ENCODE measurements at regions not wholly inside any gene's neighbourhood (a gene's known extent, or its start where the extent isn't known, plus 50 kb on each side); places are given as distances from the start of the nearest gene placed in this dataset.

DNA sequence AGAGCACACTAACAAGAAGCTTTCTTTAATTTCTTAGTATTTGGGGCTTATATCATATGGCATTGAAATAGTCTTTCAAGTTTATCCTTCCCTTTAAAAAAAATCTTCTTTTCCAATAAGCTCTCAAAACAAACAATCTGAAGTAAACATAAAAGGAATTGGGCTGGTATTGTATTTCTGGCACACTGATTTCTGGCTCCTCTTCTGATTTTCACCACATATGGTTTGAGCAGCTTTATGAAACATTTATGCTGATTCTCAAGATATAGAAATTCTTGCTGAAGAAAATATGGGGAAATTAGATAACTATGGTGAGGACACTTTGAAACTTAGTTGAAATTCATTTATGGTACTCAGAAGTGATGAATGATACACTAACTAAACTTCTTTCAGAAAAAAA is 467.2 kb downstream of the TFAP2B start:
- Mint-ChIP-seq H3K9me3 (ENCODE audit: unreplicated experiment) (no peaks in the 10 kb centered on the region), H3K4me1 (ENCODE audit: low read depth, unreplicated experiment) (no peaks in the 10 kb centered on the region), H3K4me3 (ENCODE audit: unreplicated experiment) (no peak overlapping the region), H3K27me3 (ENCODE audit: unreplicated experiment) (no peaks in the 10 kb centered on the region), H3K36me3 (ENCODE audit: unreplicated experiment) (no peaks in the 10 kb centered on the region), H3K27ac (ENCODE audit: unreplicated experiment) (no peak overlapping the region)
- no peak for DNase-seq
- TF ChIP-seq, protein P1, sequence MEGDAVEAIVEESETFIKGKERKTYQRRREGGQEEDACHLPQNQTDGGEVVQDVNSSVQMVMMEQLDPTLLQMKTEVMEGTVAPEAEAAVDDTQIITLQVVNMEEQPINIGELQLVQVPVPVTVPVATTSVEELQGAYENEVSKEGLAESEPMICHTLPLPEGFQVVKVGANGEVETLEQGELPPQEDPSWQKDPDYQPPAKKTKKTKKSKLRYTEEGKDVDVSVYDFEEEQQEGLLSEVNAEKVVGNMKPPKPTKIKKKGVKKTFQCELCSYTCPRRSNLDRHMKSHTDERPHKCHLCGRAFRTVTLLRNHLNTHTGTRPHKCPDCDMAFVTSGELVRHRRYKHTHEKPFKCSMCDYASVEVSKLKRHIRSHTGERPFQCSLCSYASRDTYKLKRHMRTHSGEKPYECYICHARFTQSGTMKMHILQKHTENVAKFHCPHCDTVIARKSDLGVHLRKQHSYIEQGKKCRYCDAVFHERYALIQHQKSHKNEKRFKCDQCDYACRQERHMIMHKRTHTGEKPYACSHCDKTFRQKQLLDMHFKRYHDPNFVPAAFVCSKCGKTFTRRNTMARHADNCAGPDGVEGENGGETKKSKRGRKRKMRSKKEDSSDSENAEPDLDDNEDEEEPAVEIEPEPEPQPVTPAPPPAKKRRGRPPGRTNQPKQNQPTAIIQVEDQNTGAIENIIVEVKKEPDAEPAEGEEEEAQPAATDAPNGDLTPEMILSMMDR (IDR thresholded peaks at IDR 0.05; ENCODE audit: partially characterized antibody, unreplicated experiment), result no peak

DNA sequence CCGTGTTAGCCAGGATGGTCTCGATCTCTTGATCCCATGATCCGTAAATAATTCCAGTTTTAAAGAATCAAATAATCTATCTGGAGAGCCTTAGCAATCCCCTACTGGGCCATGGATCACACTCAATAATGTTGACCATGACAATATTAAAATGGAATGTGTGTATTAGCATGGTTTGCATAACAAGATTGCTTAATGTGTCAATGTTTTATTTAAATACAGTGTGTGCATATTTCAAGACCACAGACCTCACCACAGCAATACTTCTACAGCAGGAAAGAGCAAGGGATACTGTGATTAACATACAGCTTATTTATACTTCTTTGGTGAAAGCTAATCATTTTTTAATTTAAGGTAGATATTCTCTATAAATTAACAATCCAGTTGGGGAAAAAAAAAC is 470.4 kb downstream of the TFAP2B start:
- H3K27me3 Mint-ChIP-seq (ENCODE audit: unreplicated experiment), result no peaks in the 10 kb centered on the region
- no peak overlapping the region for H3K27ac Mint-ChIP-seq (ENCODE audit: unreplicated experiment)
- no peaks in the 10 kb centered on the region for H3K36me3 Mint-ChIP-seq (ENCODE audit: unreplicated experiment)
- H3K4me3 Mint-ChIP-seq (ENCODE audit: unreplicated experiment), result no peak overlapping the region
- no peaks in the 10 kb centered on the region for H3K9me3 Mint-ChIP-seq (ENCODE audit: unreplicated experiment)
- no peak for DNase-seq
- no peaks in the 10 kb centered on the region for H3K4me1 Mint-ChIP-seq (ENCODE audit: low read depth, unreplicated experiment)
- TF ChIP-seq, protein P1 (IDR thresholded peaks at IDR 0.05; ENCODE audit: partially characterized antibody, unreplicated experiment), result no peak

DNA sequence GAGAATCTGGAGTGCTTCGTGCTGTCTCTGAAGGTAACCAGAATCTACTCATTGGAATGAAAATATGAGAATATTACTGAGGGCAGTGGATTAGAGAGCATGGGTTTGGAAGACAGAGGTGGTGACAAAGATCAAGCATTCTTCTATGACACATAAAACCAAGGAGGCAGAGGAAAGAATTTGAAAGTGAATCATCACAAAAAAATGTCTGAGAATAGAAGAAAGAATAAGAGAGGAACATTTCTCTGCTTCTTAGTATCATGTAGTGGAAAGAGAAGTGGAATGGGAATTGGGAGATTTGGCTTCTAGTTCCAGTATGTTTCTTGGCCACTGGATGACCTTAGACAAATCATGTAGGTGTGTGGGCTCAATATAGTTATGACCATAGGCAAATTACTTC is 474.0 kb downstream of the TFAP2B start:
- H3K9me3 Mint-ChIP-seq (ENCODE audit: unreplicated experiment), result no peaks in the 10 kb centered on the region
- no peaks in the 10 kb centered on the region for H3K27me3 Mint-ChIP-seq (ENCODE audit: unreplicated experiment)
- DNase-seq, result no peak
- no peaks in the 10 kb centered on the region for H3K36me3 Mint-ChIP-seq (ENCODE audit: unreplicated experiment)
- no peak overlapping the region for H3K4me3 Mint-ChIP-seq (ENCODE audit: unreplicated experiment)
- TF ChIP-seq, protein P1 (IDR thresholded peaks at IDR 0.05; ENCODE audit: partially characterized antibody, unreplicated experiment), result no peak
- H3K4me1 Mint-ChIP-seq (ENCODE audit: low read depth, unreplicated experiment), result no peaks in the 10 kb centered on the region
- H3K27ac Mint-ChIP-seq (ENCODE audit: unreplicated experiment), result no peak overlapping the region

DNA sequence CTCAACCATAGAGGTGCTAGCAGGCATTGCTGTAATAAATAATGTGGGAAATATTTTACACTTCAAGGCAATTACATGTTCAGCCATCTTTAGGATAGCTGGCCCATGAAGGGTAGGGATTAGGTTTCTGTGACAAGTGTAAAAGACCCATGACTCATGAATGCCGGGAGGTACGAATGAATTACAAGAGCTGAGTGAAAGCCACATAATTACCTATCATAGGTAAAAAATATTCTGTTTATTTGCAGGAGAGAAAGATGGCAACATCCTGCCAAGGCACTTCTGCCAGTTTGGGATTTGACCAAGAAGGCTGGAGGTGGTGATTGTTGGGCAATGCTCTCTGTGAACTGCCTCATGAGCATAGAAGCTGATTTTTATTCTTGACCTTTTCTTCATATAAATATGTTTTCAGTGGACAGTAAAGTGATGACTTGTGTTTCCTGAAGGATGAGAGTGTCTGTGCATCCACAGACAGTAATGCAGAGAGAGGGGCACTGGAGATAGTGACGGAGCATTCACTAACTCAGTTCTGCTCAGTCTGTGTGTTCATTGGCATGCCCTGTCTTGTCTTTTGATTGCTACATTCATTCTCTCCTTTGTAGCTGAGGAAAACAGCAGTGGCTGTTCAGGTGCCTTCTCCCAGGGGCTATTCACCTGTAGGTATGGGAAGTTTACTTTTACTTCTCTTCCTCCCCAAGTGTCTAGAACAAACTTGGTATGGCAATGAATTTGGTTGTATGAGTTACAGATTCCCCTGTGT is 481.1 kb downstream of the TFAP2B start:
- H3K27me3 Mint-ChIP-seq (ENCODE audit: unreplicated experiment), result no peaks in the 10 kb centered on the region

DNA sequence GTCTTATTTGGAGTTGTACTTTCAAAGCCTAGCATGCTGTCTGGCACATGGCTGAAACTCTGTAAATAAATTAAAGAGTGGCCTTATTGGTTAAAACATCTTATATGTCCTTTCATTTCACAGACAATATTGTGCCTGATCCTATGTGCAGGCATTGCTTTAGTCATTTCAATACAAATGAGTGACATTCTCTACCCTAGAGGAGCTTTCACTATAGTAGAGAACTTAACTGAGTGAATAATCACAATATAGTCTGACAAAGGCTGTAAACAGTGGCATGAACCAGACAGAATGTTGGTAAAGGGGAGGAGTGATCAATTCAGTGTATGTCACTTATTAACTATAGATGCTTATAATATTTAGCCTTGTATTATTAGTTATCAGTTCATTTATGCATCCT is 481.8 kb downstream of the TFAP2B start:
- H3K36me3 Mint-ChIP-seq (ENCODE audit: unreplicated experiment), result no peaks in the 10 kb centered on the region
- TF ChIP-seq, protein P1 (IDR thresholded peaks at IDR 0.05; ENCODE audit: partially characterized antibody, unreplicated experiment), result no peak
- H3K9me3 Mint-ChIP-seq (ENCODE audit: unreplicated experiment), result no peaks in the 10 kb centered on the region
- H3K27ac Mint-ChIP-seq (ENCODE audit: unreplicated experiment), result no peak overlapping the region
- no peak for DNase-seq
- H3K4me1 Mint-ChIP-seq (ENCODE audit: low read depth, unreplicated experiment), result no peaks in the 10 kb centered on the region
- no peaks in the 10 kb centered on the region for H3K27me3 Mint-ChIP-seq (ENCODE audit: unreplicated experiment)
- H3K4me3 Mint-ChIP-seq (ENCODE audit: unreplicated experiment), result no peak overlapping the region

More for the DNA sequence above, 481.1 kb downstream of the TFAP2B start:
- Mint-ChIP-seq H3K4me1 (ENCODE audit: low read depth, unreplicated experiment) (no peaks in the 10 kb centered on the region), H3K9me3 (ENCODE audit: unreplicated experiment) (no peaks in the 10 kb centered on the region), H3K27ac (ENCODE audit: unreplicated experiment) (no peak overlapping the region), H3K36me3 (ENCODE audit: unreplicated experiment) (no peaks in the 10 kb centered on the region), H3K4me3 (ENCODE audit: unreplicated experiment) (no peak overlapping the region)
- DNase-seq, result no peak
- TF ChIP-seq, protein P1 (IDR thresholded peaks at IDR 0.05; ENCODE audit: partially characterized antibody, unreplicated experiment), result no peak

Measured in glutamatergic neuron (in vitro differentiated cells).